ENCODE measurements at regions not wholly inside any gene's neighbourhood (a gene's known extent, or its start where the extent isn't known, plus 50 kb on each side); places are given as distances from the start of the nearest gene placed in this dataset.
A peak's percentile ranks its signal among the peaks of the same experiment; 100 is the strongest.

DNA sequence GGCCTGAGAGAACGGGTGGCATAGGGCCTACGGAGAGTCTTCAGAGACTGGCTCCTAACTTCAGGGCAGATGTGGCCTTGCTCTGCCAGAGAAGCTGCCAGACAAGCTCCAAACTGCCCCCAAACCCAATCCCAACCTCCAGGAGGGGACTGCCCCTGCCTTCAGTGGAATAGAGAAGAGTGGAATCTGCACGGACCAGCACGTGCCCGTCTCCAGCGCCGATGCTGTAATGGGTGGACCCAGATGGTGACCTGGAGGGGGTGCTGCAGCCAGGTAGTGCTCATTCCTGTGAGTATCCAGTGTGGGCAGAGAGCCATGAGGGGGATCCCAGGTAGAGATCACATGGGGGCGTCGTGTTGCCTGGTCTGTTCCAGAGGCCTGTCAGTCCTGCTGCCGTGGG lies 73.2 kb upstream of the NKX1-1 start:
- H3K4me3 ChIP-seq (ENCODE audit: low read depth, low read length, poor library complexity, severe bottlenecking) = no peak overlapping the region
- ChIA-PET CTCF (no interaction called here), POLR2A (ENCODE audit: low non-redundant PET) (no interaction called here)
- intact Hi-C loops (cut with micrococcal nuclease; ENCODE audit: unreplicated experiment) = no loop called here
- H3K4me1 ChIP-seq (ENCODE audit: insufficient read depth, low read length, poor library complexity, severe bottlenecking) = no peaks in the 10 kb centered on the region
- H3K9me3 ChIP-seq (ENCODE audit: low read depth, low read length, poor library complexity, severe bottlenecking) = peaks cover 12% of the 10 kb centered on the region
- DNase-seq (ENCODE audit: low spot score) = no peak
- no peaks in the 10 kb centered on the region for H3K36me3 ChIP-seq (ENCODE audit: insufficient read depth, low read length, poor library complexity, severe bottlenecking)
- TF ChIP-seq EZH2 (IDR thresholded peaks at IDR 0.05; ENCODE audit: borderline replicate concordance, low read depth, low read length, poor library complexity, severe bottlenecking) = no peak
- TF ChIP-seq, protein P1, sequence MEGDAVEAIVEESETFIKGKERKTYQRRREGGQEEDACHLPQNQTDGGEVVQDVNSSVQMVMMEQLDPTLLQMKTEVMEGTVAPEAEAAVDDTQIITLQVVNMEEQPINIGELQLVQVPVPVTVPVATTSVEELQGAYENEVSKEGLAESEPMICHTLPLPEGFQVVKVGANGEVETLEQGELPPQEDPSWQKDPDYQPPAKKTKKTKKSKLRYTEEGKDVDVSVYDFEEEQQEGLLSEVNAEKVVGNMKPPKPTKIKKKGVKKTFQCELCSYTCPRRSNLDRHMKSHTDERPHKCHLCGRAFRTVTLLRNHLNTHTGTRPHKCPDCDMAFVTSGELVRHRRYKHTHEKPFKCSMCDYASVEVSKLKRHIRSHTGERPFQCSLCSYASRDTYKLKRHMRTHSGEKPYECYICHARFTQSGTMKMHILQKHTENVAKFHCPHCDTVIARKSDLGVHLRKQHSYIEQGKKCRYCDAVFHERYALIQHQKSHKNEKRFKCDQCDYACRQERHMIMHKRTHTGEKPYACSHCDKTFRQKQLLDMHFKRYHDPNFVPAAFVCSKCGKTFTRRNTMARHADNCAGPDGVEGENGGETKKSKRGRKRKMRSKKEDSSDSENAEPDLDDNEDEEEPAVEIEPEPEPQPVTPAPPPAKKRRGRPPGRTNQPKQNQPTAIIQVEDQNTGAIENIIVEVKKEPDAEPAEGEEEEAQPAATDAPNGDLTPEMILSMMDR (conservative IDR thresholded peaks at IDR 0.05; ENCODE audit: low read depth, low read length) = no peak
- no TSS peak for BruUV-seq (replicated peaks)
- no peaks in the 10 kb centered on the region for H3K27me3 ChIP-seq (replicated peaks; ENCODE audit: insufficient read depth, low read depth, low read length, poor library complexity)
- no peak overlapping the region for H3K27ac ChIP-seq (ENCODE audit: low read depth, low read length, poor library complexity, severe bottlenecking)

DNA sequence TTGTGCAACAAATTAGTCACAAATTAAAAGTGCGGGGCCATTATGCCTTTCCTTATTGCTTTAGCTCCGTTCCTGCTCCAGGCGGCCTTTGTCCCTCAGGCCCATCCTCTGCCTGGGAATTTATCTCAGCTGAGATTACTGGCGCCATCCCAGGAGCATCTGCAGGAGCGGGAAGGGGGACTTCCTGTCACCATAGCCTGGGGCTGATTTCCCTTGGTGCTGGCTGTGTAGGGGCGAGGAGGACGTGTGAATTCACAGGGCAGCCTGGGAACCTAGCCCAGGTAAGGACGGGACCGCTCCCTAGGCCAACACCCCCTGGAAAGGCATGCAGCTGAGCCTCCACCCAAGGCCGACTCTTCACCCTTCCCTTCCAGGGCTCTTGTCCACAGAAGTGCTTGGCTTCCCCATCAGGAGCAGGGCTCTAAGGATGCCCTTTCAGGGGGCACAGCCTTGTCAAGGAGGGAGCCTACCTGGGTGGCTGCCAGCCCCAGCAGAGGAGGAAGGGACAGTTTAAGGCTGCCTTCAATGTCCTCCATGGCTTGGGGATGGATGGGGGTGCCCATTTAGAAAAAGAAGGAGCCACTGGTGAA lies 72.6 kb upstream of the NKX1-1 start:
- Histone ChIP-seq H3K27ac (ENCODE audit: low read depth, low read length, poor library complexity, severe bottlenecking) (no peak overlapping the region), H3K4me1 (ENCODE audit: insufficient read depth, low read length, poor library complexity, severe bottlenecking) (no peaks in the 10 kb centered on the region), H3K4me3 (ENCODE audit: low read depth, low read length, poor library complexity, severe bottlenecking) (no peak overlapping the region), H3K9me3 (ENCODE audit: low read depth, low read length, poor library complexity, severe bottlenecking) (peaks cover 8% of the 10 kb centered on the region), H3K36me3 (ENCODE audit: insufficient read depth, low read length, poor library complexity, severe bottlenecking) (no peaks in the 10 kb centered on the region), H3K27me3 (replicated peaks; ENCODE audit: insufficient read depth, low read depth, low read length, poor library complexity) (peaks cover 2% of the 10 kb centered on the region)
- ChIA-PET CTCF (no interaction called here), POLR2A (ENCODE audit: low non-redundant PET) (no interaction called here)
- peak; percentile 30 for DNase-seq (ENCODE audit: low spot score)
- intact Hi-C loops (cut with micrococcal nuclease; ENCODE audit: unreplicated experiment) = no loop called here
- no TSS peak for BruUV-seq (replicated peaks)
- TF ChIP-seq, protein P1 (conservative IDR thresholded peaks at IDR 0.05; ENCODE audit: low read depth, low read length) = no peak
- TF ChIP-seq EZH2 (IDR thresholded peaks at IDR 0.05; ENCODE audit: borderline replicate concordance, low read depth, low read length, poor library complexity, severe bottlenecking) = no peak

DNA sequence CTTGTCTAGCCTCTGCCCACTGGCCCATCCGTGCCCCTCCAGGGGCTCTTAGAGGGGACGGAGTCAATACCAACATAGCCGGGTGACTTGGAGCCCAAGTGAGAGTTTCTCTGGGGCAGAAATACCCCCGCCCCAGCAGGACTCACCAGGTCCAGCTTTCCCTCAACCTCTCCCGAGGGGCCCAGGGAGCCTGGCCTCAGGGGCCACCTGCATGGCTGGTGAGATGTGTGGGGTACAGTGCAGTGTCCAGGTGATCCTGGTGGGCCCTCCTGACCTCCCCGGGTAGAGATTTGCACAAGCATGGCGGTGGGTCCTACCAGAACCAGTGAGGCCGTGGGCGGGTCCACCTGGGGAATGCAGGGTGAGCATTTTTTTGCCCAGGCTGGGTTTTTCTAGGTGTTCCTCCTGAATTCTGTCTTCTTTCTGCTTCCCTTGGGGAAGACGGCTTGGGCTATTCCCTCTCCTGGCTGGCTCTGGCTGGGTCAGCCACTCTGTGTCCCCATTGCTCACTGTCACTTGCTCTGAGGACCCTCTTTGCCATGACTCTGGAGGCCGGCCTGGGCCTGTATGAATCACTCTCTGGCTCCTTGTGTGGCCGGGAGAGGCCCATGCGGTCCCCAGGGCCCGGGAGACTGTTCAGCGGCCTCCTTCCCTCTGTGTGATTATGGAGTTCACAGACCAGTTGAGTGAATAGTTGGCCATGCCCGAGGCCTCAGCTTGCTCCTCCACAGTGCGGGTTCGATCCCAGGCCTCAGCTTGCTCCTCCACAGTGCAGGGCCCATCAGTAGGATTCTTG lies 71.0 kb upstream of the NKX1-1 start:
- no peaks in the 10 kb centered on the region for H3K36me3 ChIP-seq (ENCODE audit: insufficient read depth, low read length, poor library complexity, severe bottlenecking)
- POLR2A ChIA-PET (ENCODE audit: low non-redundant PET) = no interaction called here
- TF ChIP-seq EZH2 (IDR thresholded peaks at IDR 0.05; ENCODE audit: borderline replicate concordance, low read depth, low read length, poor library complexity, severe bottlenecking) = no peak
- TF ChIP-seq, protein P1 (conservative IDR thresholded peaks at IDR 0.05; ENCODE audit: low read depth, low read length) = no peak
- CTCF ChIA-PET = no interaction called here
- H3K9me3 ChIP-seq (ENCODE audit: low read depth, low read length, poor library complexity, severe bottlenecking) = peaks cover 8% of the 10 kb centered on the region
- DNase-seq (ENCODE audit: low spot score) = no peak
- BruUV-seq (replicated peaks) = no TSS peak
- no peaks in the 10 kb centered on the region for H3K4me1 ChIP-seq (ENCODE audit: insufficient read depth, low read length, poor library complexity, severe bottlenecking)
- H3K27me3 ChIP-seq (replicated peaks; ENCODE audit: insufficient read depth, low read depth, low read length, poor library complexity) = peaks cover 11% of the 10 kb centered on the region
- no peak overlapping the region for H3K4me3 ChIP-seq (ENCODE audit: low read depth, low read length, poor library complexity, severe bottlenecking)
- intact Hi-C loops (cut with micrococcal nuclease; ENCODE audit: unreplicated experiment) = no loop called here
- no peak overlapping the region for H3K27ac ChIP-seq (ENCODE audit: low read depth, low read length, poor library complexity, severe bottlenecking)

All from A673 (cell line).